Natural killer cell treated with Interleukin-12 subunit alpha and Interleukin-12 subunit beta and Interleukin-15 and Interleukin-18, amount 100 ng/mL, for 72 hours (primary cell): ENCODE measurements at regions not wholly inside any gene's neighbourhood (a gene's known extent, or its start where the extent isn't known, plus 50 kb on each side); places are given as distances from the start of the nearest gene placed in this dataset.

Source experiments
- ATAC-seq, 2 donors: fragments of 150-1000 bp; cut with Tn5 transposase in 1 of 2; sonication (Bioruptor Pico), chemical (Tn5 transposase) in 1 of 2; 2 replicates each; pipeline ENCODE4 v1.10.0; 2021
- DNase-seq: peaks from one replicate; pipeline ENCODE4 v3.0.0; 2022; ENCODE audit warnings: low spot score
- H3K27ac Mint-ChIP-seq, 2 donors: 1 replicate in 1 of 2; 2 replicates in 1 of 2; pipeline ENCODE4 v1.8.0; 2022; ENCODE audit warnings: mixed read lengths in 2 of 2, mild to moderate bottlenecking in 1 of 2, moderate library complexity in 1 of 2
- H3K27me3 Mint-ChIP-seq, 2 donors: 1 replicate in 1 of 2; 2 replicates in 1 of 2; pipeline ENCODE4 v1.8.0; 2022; ENCODE audit warnings: mixed read lengths in 2 of 2
- H3K36me3 Mint-ChIP-seq: one replicate; pipeline ENCODE4 v1.8.0; 2022; ENCODE audit warnings: mixed read lengths
- H3K4me1 Mint-ChIP-seq, 2 donors: 1 replicate in 1 of 2; 2 replicates in 1 of 2; pipeline ENCODE4 v1.8.0; 2022; ENCODE audit warnings: low read depth in 2 of 2, mixed read lengths in 2 of 2, mild to moderate bottlenecking in 1 of 2
- H3K4me3 Mint-ChIP-seq: one replicate; pipeline ENCODE4 v1.8.0; 2022; ENCODE audit warnings: mixed read lengths
- H3K9me3 Mint-ChIP-seq: 2 replicates; pipeline ENCODE4 v1.8.0; 2022; ENCODE audit warnings: mixed read lengths

DNA sequence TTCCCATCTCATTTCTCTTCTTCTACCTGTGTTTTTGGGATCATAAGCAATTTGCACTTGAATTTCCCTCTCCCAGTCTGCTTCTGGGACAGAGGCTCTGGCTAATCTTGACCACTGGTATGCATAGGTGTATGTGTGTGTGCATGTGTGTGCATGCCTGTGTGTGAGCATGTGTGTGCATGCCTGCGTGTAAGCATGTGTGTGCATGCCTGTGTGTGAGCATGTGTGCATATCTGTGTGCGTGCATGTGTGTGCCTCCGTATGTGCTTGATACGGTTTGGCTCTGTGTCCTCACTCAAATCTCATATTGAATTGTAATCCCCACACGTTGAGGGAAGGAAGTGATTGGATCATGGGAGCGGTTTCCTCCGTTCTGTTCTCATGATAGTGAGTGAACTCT is 77.7 kb downstream of the HAPSTR1 start:
- ATAC-seq (no peak), DNase-seq (no peak)
- no peaks in the 10 kb centered on the region for H3K36me3 Mint-ChIP-seq
- no peaks in the 10 kb centered on the region for H3K9me3 Mint-ChIP-seq
- H3K27ac Mint-ChIP-seq, result no peak overlapping the region
- H3K4me1 Mint-ChIP-seq, result no peaks in the 10 kb centered on the region
- H3K27me3 Mint-ChIP-seq, result peaks cover 0 to 5% of the 10 kb centered on the region in 2 donors
- H3K4me3 Mint-ChIP-seq, result no peak overlapping the region

- H3K27ac Mint-ChIP-seq, result no peak overlapping the region
- no peaks in the 10 kb centered on the region for H3K4me1 Mint-ChIP-seq
- no peaks in the 10 kb centered on the region for H3K9me3 Mint-ChIP-seq
- DNase-seq, result no peak
- no peak for ATAC-seq
- H3K4me3 Mint-ChIP-seq, result no peak overlapping the region
- no peaks in the 10 kb centered on the region for H3K36me3 Mint-ChIP-seq
- peaks cover 0 to 3% of the 10 kb centered on the region in 2 donors for H3K27me3 Mint-ChIP-seq
Observed at GRCh38 chr16:9170470-9170869, 79.0 kb downstream of the HAPSTR1 start.

- Mint-ChIP-seq H3K36me3 (no peaks in the 10 kb centered on the region), H3K4me1 (peaks cover 0 to 2% of the 10 kb centered on the region in 2 donors), H3K4me3 (no peak overlapping the region), H3K27me3 (peaks cover 6 to 14% of the 10 kb centered on the region in 2 donors), H3K9me3 (no peaks in the 10 kb centered on the region), H3K27ac (no peak overlapping the region)
- ATAC-seq (no peak), DNase-seq (no peak)
Observed at GRCh38 chr16:9176547-9177418, 85.3 kb downstream of the HAPSTR1 start.

DNA sequence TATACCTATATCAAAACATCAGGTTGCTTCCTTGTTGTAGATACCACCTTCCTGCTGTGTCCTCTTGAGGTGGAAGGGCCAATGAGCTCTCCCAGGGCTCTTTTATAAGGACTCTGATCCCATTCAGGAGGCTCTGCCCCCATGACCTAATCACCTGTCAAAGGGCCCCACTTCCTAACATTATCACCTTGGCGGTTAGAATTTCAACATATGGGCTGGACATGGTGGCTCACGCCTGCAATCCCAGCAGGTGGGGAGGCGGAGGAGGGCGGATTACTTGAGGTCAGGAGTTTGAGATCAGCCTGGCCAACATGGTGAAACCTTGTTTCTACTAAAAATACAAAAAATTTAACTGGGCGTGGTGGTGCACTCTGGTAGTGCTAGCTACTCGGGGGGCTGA is 86.4 kb downstream of the HAPSTR1 start:
- no peak for DNase-seq
- Mint-ChIP-seq H3K27ac (no peak overlapping the region), H3K27me3 (peaks cover 6 to 14% of the 10 kb centered on the region in 2 donors)

DNA sequence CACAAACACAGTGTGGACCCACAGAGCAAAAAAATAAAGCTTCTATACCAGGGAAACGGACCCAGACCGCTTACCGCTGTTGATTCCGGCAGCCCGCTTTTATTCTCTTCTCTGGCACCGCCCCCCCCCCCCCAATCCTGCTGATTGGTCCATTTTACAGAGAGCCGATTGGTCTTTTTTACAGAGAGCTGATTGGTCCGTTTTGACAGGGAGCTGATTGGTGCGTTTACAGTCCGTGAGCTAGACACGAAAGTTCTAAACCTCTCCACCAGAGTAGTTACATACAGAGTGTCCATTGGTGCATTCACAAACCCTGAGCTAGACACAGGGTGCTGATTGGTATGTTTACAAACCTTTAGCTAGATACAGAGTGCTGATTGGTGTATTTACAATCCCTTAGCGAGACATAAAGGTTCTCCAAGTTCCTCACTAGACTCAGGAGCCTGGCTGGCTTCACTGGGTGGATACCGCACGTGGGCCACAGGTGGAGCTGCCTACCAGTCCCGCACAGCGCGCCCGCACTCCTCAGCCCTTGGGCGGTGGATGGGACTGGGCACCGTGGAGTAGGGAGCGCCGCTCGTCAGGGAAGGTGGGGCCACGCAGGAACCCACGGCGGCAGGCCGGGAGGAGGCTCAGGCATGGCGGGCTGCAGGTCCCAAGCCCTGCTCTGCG is 92.4 kb downstream of the HAPSTR1 start:
- Mint-ChIP-seq H3K4me3 (no peak overlapping the region), H3K9me3 (no peaks in the 10 kb centered on the region), H3K4me1 (no peaks in the 10 kb centered on the region), H3K27me3 (peaks cover 6 to 7% of the 10 kb centered on the region in 2 donors), H3K36me3 (no peaks in the 10 kb centered on the region), H3K27ac (no peak overlapping the region)
- no peak for ATAC-seq
- DNase-seq, result no peak

More for the DNA sequence above, 86.4 kb downstream of the HAPSTR1 start:
- no peaks in the 10 kb centered on the region for H3K9me3 Mint-ChIP-seq
- H3K4me3 Mint-ChIP-seq, result no peak overlapping the region
- no peaks in the 10 kb centered on the region for H3K36me3 Mint-ChIP-seq
- peaks cover 0 to 2% of the 10 kb centered on the region in 2 donors for H3K4me1 Mint-ChIP-seq
- no peak for ATAC-seq

DNA sequence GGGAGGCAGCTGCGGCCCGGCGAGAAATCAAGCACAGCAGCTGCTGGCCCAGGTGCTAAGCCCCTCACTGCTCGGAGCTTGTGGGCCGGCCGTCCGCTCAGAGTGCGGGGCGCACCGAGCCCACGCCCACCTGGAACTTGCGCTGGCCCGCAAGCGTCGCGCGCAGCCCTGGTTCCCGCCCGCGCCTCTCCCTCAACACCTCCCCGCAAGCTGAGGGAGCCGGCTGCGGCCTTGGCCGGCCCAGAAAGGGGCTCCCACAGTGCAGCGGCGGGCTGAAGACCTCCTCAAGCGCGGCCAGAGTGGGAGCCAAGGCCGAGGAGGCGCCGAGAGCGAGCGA is 92.9 kb downstream of the HAPSTR1 start:
- H3K9me3 Mint-ChIP-seq, result no peaks in the 10 kb centered on the region
- no peaks in the 10 kb centered on the region for H3K4me1 Mint-ChIP-seq
- no peak overlapping the region for H3K27ac Mint-ChIP-seq

GRCh38 chr16:9185381-9185780 is 93.9 kb downstream of the HAPSTR1 start:
- H3K36me3 Mint-ChIP-seq, result no peaks in the 10 kb centered on the region
- H3K4me3 Mint-ChIP-seq, result no peak overlapping the region
- no peak for ATAC-seq
- H3K9me3 Mint-ChIP-seq, result no peaks in the 10 kb centered on the region
- H3K4me1 Mint-ChIP-seq, result no peaks in the 10 kb centered on the region
- DNase-seq, result no peak
- peaks cover 4 to 6% of the 10 kb centered on the region in 2 donors for H3K27me3 Mint-ChIP-seq
- no peak overlapping the region for H3K27ac Mint-ChIP-seq

More for the DNA sequence above, 92.9 kb downstream of the HAPSTR1 start:
- Mint-ChIP-seq H3K4me3 (no peak overlapping the region), H3K27me3 (peaks cover 6% of the 10 kb centered on the region in 2 donors), H3K36me3 (no peaks in the 10 kb centered on the region)
- DNase-seq (no peak), ATAC-seq (no peak)

DNA sequence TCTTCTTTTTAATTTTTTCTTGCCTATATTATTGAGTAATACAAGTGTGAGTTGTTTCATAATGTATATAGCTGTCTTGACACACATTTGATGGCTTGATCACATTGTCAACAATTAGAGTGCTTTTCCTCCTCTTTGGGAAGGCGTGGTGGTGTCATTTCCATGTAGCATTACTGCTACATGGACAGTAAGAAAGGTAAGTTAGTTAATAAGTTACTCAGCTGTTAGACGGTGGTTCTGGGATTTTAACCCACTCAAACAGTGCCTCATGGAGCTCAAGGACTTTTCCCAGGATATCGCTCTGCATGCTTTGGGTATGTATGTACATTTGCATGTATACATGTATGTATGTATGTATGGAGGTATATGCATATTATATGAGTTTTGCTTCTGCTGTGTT is 94.6 kb downstream of the HAPSTR1 start:
- Mint-ChIP-seq H3K4me1 (no peaks in the 10 kb centered on the region), H3K9me3 (no peaks in the 10 kb centered on the region), H3K27me3 (peaks cover under 1% of the 10 kb centered on the region in 2 donors), H3K4me3 (no peak overlapping the region), H3K36me3 (no peaks in the 10 kb centered on the region), H3K27ac (no peak overlapping the region)
- no peak for ATAC-seq
- DNase-seq, result no peak

DNA sequence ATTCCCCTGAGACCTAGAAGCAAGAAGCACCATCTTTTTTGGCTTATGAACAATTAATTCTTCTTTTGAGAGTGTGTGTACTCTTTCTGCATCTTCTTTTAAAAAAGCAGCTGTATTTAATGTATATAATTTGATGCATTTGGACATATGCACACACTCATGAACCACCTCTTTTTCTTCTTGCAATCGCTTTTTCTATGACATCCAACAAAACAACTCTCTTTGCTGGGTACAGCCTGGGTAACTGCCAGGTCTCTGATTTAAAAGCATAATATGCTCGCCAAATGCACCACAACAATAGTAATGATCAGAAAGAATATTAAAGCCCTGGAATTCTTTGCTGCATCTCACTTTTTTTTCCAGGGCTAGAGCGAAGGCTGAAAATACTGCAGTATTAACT is 97.3 kb downstream of the HAPSTR1 start:
- Mint-ChIP-seq H3K36me3 (no peaks in the 10 kb centered on the region), H3K27ac (no peak overlapping the region), H3K27me3 (peaks cover 0 to 1% of the 10 kb centered on the region in 2 donors), H3K4me3 (no peak overlapping the region), H3K9me3 (no peaks in the 10 kb centered on the region), H3K4me1 (no peaks in the 10 kb centered on the region)
- DNase-seq, result no peak
- ATAC-seq, result no peak

GRCh38 chr16:9191274-9191850 is 99.9 kb downstream of the HAPSTR1 start:
- H3K4me1 Mint-ChIP-seq, result no peaks in the 10 kb centered on the region
- H3K27ac Mint-ChIP-seq, result no peak overlapping the region
- no peak for ATAC-seq
- H3K4me3 Mint-ChIP-seq, result no peak overlapping the region
- DNase-seq, result no peak
- no peaks in the 10 kb centered on the region for H3K9me3 Mint-ChIP-seq
- peaks cover 0 to 3% of the 10 kb centered on the region in 2 donors for H3K27me3 Mint-ChIP-seq
- H3K36me3 Mint-ChIP-seq, result no peaks in the 10 kb centered on the region

- no peaks in the 10 kb centered on the region for H3K9me3 Mint-ChIP-seq
- H3K36me3 Mint-ChIP-seq, result no peaks in the 10 kb centered on the region
- no peak for DNase-seq
- no peak overlapping the region for H3K27ac Mint-ChIP-seq
- no peaks in the 10 kb centered on the region for H3K4me1 Mint-ChIP-seq
- no peak overlapping the region for H3K4me3 Mint-ChIP-seq
- ATAC-seq, result no peak
- H3K27me3 Mint-ChIP-seq, result peaks cover 0 to 3% of the 10 kb centered on the region in 2 donors
Observed at GRCh38 chr16:9192746-9193145, 101.3 kb downstream of the HAPSTR1 start.

GRCh38 chr16:9195287-9195686 is 103.8 kb downstream of the HAPSTR1 start:
- H3K27ac Mint-ChIP-seq, result no peak overlapping the region
- no peak overlapping the region for H3K4me3 Mint-ChIP-seq
- no peaks in the 10 kb centered on the region for H3K9me3 Mint-ChIP-seq
- peaks cover 9 to 12% of the 10 kb centered on the region in 2 donors for H3K27me3 Mint-ChIP-seq
- no peak for DNase-seq
- H3K36me3 Mint-ChIP-seq, result no peaks in the 10 kb centered on the region
- no peaks in the 10 kb centered on the region for H3K4me1 Mint-ChIP-seq
- ATAC-seq, result no peak

GRCh38 chr16:9197957-9198661 is 106.7 kb downstream of the HAPSTR1 start:
- ATAC-seq, result no peak
- Mint-ChIP-seq H3K9me3 (no peaks in the 10 kb centered on the region), H3K4me3 (no peak overlapping the region), H3K36me3 (no peaks in the 10 kb centered on the region), H3K27me3 (peaks cover 12 to 17% of the 10 kb centered on the region in 2 donors), H3K27ac (no peak overlapping the region), H3K4me1 (no peaks in the 10 kb centered on the region)
- no peak for DNase-seq

GRCh38 chr16:9199311-9199710 is 107.9 kb downstream of the HAPSTR1 start:
- no peaks in the 10 kb centered on the region for H3K9me3 Mint-ChIP-seq
- H3K27me3 Mint-ChIP-seq, result peaks cover 9 to 22% of the 10 kb centered on the region in 2 donors
- H3K36me3 Mint-ChIP-seq, result no peaks in the 10 kb centered on the region
- no peak overlapping the region for H3K27ac Mint-ChIP-seq
- ATAC-seq (no peak), DNase-seq (no peak)
- no peak overlapping the region for H3K4me3 Mint-ChIP-seq
- H3K4me1 Mint-ChIP-seq, result no peaks in the 10 kb centered on the region
